GM19468 (cell line): ENCODE measurements at regions not wholly inside any gene's neighbourhood (a gene's known extent, or its start where the extent isn't known, plus 50 kb on each side); places are given as distances from the start of the nearest gene placed in this dataset.
"Not testable (repeated sequence)": the region's sequence is repeated elsewhere in the genome, so short reads cannot be mapped to it uniquely, and the experiment has no call there.

Experiments used
- ATAC-seq: cut with Tn5 transposase; IDR thresholded peaks from one replicate; pipeline ENCODE4 v1.9.1; 2021; ENCODE audit warnings: mild to moderate bottlenecking, moderate library complexity, moderate number of reproducible peaks; ENCODE audit not compliant: unreplicated experiment; ENCODE audit errors: extremely low read depth

- ATAC-seq, result no peak
Measured at GRCh38 chr9:120338340-120338739, 241.6 kb downstream of the CDK5RAP2 start.

GRCh38 chr9:120337131-120337530 lies 242.8 kb downstream of the CDK5RAP2 start:
- no peak for ATAC-seq

GRCh38 chr9:120336753-120337090 lies 243.2 kb downstream of the CDK5RAP2 start:
- no peak for ATAC-seq

GRCh38 chr9:120336021-120336752 lies 243.8 kb downstream of the CDK5RAP2 start:
- no peak for ATAC-seq

- ATAC-seq, result no peak
Measured at GRCh38 chr9:120331913-120332312, 248.1 kb downstream of the CDK5RAP2 start.

- no peak for ATAC-seq
Measured at GRCh38 chr9:120330031-120330430, 249.9 kb downstream of the CDK5RAP2 start.

GRCh38 chr9:120327322-120327721 lies 252.6 kb downstream of the CDK5RAP2 start:
- no peak for ATAC-seq

DNA sequence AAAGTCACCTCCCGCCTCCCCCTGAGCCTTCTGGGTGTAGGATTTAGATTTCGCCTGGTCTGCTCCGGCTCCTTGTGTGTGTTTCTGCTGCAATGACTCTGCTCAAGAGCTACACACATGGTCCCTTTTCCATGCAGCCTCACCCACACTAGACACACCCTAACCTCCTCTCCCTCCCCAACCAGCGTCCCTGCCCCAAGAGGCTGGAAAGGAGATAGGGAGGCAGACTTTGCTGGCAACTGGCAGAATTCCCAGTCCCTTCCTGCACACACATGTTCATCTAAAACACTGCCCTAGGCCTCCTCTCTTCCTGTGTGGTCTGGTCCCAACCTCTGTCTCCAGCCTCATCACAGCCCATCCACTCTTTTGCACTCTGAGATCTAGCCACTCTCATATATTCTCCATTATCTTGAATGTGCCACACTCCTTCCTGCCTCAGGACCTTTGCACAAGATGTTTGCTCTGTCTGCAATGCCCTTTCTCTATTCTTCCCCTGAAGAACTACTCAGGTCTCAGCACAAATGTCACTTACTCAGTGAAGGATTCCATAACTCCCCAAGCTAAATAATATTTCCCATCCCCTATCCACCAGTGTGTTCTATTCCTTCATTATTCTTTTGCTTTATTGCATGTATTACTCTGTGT lies 253.8 kb downstream of the CDK5RAP2 start:
- ATAC-seq, result no peak

GRCh38 chr9:120324996-120325642 lies 254.8 kb downstream of the CDK5RAP2 start:
- ATAC-seq, result no peak

DNA sequence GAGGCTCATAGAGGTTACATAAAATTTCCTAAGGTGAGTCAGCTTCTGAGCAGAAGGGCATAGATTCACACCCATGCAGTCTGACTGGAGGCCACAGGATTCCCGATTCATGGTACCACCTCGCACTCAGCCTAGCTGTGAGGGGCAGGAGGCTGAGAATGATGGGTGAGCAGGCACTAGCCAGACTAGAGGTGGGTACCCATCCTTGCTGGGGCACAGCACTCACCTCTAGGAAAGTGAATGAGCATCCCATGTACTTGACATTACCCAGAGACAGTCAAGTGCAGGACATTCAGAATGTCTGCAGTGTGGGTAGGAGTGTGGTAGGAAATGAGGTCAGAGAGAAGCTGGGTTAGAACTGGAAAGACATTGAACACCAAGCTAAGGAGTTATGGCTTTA lies 255.5 kb downstream of the CDK5RAP2 start:
- no peak for ATAC-seq

DNA sequence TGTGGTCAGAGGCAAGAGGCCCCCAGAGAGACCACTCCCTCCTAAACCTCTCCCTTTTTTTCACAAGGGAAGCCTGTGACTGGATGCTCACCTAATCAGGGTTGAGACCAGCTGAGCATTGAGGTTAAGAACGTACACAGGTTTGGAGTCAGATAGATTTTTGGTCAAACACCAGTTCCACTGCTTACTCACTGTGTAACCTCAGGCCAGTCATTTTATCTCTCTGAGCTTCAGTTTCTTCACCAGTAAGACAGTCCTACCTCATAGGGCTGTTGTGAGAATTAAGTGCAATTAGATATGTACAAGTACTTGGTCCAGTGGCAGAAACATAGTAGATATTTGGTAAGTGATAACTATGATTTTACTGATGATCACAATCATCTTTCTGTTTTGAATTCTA lies 256.8 kb downstream of the CDK5RAP2 start:
- ATAC-seq, result no peak

DNA sequence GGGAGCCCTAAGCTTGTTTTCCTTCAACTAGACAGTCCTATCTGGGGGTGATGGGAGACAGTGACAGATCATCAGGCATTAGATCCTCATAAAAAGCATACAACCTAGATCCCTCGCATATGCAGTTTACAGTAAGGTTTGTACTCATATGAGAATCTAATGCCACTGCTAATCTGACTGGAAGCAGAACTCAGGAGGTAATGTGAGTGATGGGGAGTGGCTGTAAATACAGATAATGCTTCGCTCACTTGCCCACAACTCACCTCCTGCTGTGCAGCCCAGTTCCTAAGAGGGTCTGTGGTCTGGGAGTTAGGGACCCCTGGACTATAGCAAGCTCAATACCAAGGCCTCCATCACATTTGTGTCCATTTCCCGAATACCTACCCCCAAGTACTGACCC lies 260.5 kb downstream of the CDK5RAP2 start:
- ATAC-seq, result no peak

GRCh38 chr9:120315154-120315553 lies 264.8 kb downstream of the CDK5RAP2 start:
- ATAC-seq, result no peak

DNA sequence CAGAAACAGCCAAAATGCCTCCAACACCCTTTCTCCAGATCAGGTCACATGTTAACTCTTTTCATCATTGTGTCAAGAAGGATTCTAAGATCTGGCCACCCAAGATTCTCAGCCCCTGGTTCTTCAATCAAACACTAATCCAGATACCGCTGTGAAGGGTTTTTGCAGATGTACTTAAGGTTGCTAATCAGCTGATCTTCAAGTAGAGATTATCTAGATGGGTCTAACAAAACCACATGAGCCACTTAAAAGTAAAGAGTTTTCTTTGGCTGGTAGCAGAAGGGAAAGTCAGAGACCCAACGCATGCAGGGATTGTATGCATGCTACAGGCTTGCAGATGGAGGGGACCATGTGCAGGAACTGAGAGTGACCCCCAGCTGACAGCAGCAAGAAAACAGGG lies 267.9 kb downstream of the CDK5RAP2 start:
- ATAC-seq, result no peak

DNA sequence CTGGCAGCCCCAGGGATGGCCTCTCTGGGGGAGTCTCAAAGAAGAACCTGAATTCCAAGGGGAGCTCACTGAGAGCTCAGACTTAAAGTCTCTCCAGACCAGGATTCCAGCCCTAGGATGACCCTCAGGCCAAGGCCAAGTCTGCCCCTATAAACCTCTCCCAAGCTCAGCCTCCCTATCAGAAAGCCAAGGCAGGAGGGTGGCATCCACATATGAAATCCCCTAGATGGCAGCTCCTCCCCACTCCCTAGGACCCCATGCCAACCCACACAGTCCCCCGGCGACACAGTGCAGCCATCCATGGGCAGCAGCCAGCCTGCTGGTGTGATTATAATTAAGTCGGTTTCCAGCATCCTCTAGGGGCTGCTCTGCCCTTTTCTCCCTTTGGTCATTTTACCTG lies 269.9 kb downstream of the CDK5RAP2 start:
- ATAC-seq, result no peak

DNA sequence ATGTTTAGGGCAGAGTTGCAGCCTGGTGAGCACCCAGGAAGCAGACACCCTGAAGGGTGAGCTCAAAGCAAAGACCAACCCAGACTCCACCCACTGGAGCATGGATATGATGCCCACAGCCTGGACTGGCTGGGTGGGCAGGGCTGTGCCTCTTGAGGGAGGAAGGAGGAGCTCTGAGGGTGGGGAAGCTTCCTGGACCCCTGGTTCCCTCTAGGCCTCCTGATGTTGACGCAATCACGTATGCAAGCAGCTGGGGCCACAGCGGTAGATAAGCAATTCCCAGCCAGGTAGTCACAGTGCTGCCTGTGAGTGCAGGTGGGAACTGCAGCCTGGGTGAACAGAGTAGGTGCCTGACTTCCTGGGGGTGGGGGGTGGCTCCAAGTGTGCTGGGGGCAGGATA lies 271.5 kb downstream of the CDK5RAP2 start:
- ATAC-seq, result no peak

- ATAC-seq, result no peak
Measured at GRCh38 chr9:120307599-120307998, 272.4 kb downstream of the CDK5RAP2 start.

GRCh38 chr9:120306561-120306960 lies 273.4 kb downstream of the CDK5RAP2 start:
- no peak for ATAC-seq

GRCh38 chr9:120306088-120306487 lies 273.9 kb downstream of the CDK5RAP2 start:
- ATAC-seq, result no peak

DNA sequence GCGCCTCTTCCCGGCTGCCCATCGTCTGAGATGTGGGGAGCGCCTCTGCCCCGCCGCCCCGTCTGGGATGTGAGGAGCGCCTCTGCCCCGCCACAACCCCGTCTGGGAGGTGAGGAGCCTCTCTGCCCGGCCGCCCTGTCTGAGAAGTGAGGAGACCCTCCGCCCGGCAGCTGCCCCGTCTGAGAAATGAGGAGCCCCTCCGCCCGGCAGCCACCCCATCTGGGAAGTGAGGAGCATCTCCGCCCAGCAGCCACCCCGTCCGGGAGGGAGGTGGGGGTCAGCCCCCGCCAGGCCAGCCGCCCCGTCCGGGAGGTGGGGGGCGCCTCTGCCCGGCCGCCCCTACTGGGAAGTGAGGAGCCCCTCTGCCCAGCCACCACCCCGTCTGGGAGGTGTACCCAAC lies 275.1 kb downstream of the CDK5RAP2 start:
- not testable (repeated sequence) for ATAC-seq

GRCh38 chr9:120303519-120303918 lies 276.4 kb downstream of the CDK5RAP2 start:
- no peak for ATAC-seq

GRCh38 chr9:120299785-120300184 lies 280.2 kb downstream of the CDK5RAP2 start:
- no peak for ATAC-seq
